ENCODE measurements at regions not wholly inside any gene's neighbourhood (a gene's known extent, or its start where the extent isn't known, plus 50 kb on each side); places are given as distances from the start of the nearest gene placed in this dataset.

DNA sequence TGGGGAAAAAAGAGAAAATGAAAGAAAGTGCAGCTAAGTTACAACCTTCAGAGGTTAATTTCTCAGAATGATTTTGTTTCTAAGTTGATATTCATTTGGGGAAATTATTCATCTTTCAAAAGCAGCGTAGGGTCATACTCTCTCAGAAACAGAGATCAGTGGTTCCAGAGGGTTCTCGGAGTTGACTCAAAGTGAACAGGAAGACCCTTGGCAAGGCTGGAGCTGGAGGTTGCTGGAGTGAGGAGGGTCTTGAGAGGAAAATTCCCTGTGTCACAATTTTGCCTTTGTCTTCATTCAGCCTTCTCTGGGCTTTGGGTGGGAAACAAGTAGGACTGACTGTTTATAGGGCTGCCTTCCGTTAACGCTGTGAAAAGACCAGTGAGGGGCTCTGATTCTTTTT lies 168.2 kb downstream of the ICOS start:
- DNase-seq (ENCODE audit: low read depth in 4 of 4, low spot score in 3 of 4) = no peak

DNA sequence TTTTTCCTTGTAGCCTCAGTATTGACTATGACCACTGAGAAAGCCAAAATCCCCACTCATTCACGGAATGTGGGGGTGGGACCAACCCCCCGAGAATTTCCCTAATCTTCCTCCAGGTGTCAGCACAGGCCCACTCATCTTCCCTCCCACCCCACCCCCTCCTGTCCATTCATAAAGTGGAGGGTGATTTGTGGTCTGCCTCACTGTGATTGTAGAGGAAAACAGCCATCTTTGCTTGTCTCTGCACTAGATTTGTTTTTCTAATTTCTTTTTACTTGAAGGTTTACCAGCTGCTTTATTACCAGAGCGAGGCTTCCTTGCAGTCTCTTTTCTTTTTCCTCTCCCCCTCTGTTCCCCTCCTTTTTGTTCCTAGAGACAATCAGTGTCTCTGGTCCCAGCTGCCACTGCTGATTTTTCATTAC lies 171.8 kb downstream of the ICOS start:
- peak in 3 of 4 donors; percentile 59 to 65 (median 65) for DNase-seq (ENCODE audit: low read depth in 4 of 4, low spot score in 3 of 4)

DNA sequence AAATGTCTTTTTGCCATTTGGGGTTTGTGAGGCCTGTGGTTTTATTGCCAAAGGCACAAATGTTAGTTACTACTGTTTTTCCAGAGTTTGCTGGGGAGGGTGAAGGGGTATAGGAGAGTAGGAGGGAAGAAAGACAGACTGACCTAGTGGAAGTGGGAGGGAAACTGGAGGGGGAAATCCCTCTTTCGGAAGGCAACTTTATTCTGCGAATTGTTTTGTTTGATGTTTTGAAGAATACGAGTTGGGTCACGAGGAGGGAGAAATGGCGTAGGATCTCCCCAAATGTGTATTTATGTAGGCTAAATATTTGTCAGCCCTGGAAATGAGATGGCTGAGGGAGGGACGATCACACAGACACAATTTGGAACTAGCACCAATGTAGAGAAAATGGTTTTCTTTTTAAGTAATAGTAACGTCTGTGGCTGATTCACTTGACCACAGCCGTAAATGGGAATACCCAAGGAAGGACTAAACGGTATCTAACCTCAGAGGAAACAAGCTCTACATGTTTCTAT lies 172.3 kb downstream of the ICOS start:
- no peak for DNase-seq (ENCODE audit: low read depth in 4 of 4, low spot score in 3 of 4)

- no peak for DNase-seq (ENCODE audit: low read depth in 4 of 4, low spot score in 3 of 4)
These were observed 173.1 kb downstream of the ICOS start for GRCh38 chr2:204109681-204110080.

DNA sequence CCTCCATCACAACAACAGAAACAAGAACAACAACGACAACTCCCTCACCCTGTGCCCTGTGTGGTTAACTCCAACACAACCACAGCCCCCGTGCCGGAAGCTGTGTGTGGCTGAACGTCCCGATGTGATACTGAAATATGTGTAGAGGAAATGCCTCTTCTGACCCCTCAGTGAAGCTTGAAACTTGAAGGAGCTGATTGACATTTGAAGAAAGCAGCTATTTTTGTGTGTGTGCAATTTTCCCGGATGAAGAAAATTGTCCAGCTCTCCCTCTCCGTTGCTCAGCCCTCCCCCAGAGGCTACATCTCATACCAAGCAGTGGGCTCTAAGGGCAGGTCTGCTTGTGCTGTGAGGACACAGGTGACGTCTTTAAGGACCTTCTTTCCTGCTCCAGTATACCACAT lies 173.8 kb downstream of the ICOS start:
- DNase-seq (ENCODE audit: low read depth in 4 of 4, low spot score in 3 of 4) = no peak

GRCh38 chr2:204110751-204111516 lies 174.4 kb downstream of the ICOS start:
- no peak for DNase-seq (ENCODE audit: low read depth in 4 of 4, low spot score in 3 of 4)

GRCh38 chr2:204112084-204112770 lies 175.7 kb downstream of the ICOS start:
- DNase-seq (ENCODE audit: low read depth in 4 of 4, low spot score in 3 of 4) = no peak

- DNase-seq (ENCODE audit: low read depth in 4 of 4, low spot score in 3 of 4) = no peak
These were observed 178.0 kb downstream of the ICOS start for GRCh38 chr2:204114295-204115136.

- DNase-seq (ENCODE audit: low read depth in 4 of 4, low spot score in 3 of 4) = no peak
These were observed 178.8 kb downstream of the ICOS start for GRCh38 chr2:204115137-204116056.

DNA sequence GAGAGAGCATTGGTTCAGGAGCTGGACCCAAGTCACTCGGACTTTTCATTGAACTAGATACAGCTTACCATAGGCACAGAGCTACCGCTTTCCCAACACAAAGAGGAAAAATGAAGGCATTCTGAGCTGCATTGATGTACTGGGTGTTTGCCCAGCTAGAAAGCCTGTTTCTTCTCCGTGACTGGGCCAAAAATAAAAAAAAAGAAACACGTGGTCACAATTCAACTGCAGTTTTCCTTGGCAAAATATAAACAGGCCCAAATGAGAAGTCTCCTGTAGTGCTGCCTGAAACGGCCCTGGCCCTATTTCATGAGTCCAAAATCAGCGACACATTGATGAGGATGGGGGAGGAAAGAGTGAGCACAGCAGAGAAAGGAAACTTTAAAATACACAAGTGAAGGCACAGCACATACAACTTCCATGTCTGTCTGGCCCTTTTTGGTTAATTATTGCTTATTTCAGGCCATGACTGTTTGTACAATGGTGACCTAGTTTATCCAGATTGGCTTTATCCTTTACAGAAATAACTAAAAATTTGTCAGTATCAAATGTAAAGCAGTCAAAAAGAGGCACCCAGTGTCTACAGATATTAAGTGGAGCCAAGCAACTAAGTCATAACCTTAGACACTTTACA lies 179.7 kb downstream of the ICOS start:
- DNase-seq (ENCODE audit: low read depth in 4 of 4, low spot score in 3 of 4) = no peak

- DNase-seq (ENCODE audit: low read depth in 4 of 4, low spot score in 3 of 4) = no peak
These were observed 185.9 kb downstream of the ICOS start for GRCh38 chr2:204122425-204122824.

DNA sequence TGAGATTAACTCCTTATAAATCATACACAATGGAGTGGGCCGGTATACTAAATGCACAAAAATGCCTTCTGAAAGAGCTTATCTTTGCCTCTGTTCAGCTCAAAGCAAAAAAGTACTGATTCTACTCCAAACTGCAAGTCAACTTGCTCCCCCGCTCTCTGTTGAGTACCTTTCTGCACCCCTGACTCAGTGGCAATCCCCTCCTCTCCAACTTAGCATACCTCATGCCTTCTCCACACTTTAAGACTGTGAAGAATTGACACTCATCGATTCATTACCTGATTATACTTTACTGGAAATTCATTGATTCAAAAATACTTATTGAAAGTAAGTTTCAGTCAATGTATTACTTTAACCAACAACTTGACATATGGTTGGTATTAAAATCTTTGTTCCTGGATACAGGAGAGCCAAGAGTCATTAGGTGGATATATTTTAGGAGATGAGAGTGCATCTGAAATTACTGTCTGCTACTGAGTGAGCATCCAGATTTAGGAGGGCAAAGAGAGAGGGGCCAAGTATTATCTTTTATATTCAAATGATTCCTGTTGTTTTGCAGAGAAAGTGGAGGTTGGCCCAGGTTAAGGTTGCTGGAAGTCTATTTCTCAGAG lies 187.7 kb downstream of the ICOS start:
- no peak for DNase-seq (ENCODE audit: low read depth in 4 of 4, low spot score in 3 of 4)

DNA sequence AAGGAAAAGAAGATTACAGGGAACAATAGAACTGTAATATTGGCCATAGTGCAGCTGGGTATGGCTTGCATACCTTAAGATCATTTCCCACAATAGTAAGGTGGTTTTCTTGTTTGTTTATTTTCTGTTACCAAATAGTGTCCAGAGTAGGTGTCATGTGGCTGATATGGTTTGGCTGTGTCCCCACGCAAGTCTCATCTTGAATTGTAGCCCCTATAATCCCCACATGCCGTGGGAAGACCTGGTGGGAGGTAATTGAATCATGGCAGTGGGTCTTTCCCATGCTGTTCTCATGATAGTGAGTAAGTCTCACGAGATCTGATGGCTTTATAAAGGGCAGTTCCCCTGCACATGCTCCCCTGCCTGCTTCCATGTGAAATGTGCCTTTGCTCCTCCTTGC lies 190.1 kb downstream of the ICOS start:
- no peak for DNase-seq (ENCODE audit: low read depth in 4 of 4, low spot score in 3 of 4)

DNA sequence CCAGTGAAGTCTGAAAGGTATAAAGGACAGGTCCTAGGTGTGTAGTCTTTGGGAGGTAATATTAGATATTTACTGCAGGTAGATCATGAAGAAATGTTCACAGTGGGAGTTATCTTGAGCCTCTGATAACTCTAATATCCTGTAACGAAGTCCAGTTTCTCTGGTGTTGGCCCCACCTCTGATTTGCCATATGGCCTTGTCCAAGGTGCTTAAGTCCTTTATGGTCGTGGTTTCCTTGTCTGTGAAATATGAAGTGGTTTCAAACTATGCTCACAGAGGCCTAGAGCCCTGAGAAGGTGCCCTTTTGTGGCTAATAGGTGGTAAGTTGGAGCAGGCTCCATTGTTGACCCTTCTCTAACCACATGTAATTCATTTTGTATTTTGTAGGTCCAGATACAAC lies 190.7 kb downstream of the ICOS start:
- no peak for DNase-seq (ENCODE audit: low read depth in 4 of 4, low spot score in 3 of 4)

- DNase-seq (ENCODE audit: low read depth in 4 of 4, low spot score in 3 of 4) = no peak
These were observed 193.2 kb downstream of the ICOS start for GRCh38 chr2:204129591-204130294.

- no peak for DNase-seq (ENCODE audit: low read depth in 4 of 4, low spot score in 3 of 4)
These were observed 195.1 kb downstream of the ICOS start for GRCh38 chr2:204131621-204132020.

DNA sequence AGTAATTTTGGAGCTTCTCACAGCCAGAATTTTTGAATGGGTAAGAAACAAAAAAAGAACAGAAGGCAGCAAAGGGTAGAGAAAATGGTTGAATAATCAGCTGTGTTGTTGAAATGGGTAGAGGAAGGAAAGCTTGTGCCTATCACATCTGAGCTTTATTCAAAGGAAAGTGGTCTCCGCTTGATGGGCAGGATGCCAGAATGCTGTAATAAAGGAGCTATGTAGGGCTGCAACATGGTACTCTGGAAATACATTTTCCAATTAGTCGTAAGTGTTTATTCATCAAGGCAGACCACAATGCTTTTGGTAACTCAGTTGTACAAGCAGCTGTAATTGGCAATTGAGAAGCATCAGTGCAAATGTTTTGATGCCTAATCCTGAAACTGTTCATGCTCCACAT lies 196.9 kb downstream of the ICOS start:
- DNase-seq (ENCODE audit: low read depth in 4 of 4, low spot score in 3 of 4) = no peak

DNA sequence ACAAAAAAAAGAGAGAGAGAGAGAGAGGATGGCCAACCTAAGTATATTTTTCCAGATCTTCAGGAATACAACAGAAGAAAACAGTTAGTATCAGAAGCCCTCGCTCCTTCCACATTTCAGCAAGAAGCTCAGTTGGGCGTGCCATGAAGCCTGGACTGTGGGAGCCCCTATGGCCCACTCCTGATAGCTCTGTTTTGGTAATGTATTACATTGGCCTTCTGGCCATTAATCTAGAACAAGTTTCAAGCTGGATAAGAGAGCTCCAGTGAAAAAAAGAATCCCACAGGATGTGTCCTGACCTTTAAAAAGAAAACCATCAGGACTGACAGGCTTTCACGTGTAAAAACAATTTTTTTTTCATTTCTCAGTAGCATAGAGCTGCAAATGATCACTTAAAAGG lies 197.9 kb downstream of the ICOS start:
- no peak for DNase-seq (ENCODE audit: low read depth in 4 of 4, low spot score in 3 of 4)

- no peak for DNase-seq (ENCODE audit: low read depth in 4 of 4, low spot score in 3 of 4)
These were observed 199.2 kb downstream of the ICOS start for GRCh38 chr2:204135752-204136151.
